ENCODE measurements at regions not wholly inside any gene's neighbourhood (a gene's known extent, or its start where the extent isn't known, plus 50 kb on each side); places are given as distances from the start of the nearest gene placed in this dataset.

DNA sequence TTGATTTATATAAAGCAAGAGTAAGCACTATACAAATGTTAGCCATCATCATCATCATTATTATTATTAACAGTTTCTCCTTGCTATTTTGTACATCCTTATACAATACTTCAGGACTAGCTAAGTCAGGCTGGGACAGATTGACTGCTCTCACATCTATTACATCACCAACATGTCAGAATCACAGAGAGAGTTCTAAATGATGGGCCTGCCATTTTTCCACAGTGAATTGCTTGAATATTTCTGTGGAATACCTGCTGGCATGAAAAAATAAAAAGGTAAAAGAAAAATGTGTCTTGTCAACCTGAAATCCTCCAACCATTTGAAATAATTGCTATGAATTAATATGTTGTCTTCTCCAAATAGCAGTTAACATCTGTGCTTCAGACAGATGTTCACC lies 1311.3 kb downstream of the FAM181B start:
- no peak for DNase-seq (ENCODE audit: low spot score)
- no peaks in the 10 kb centered on the region for H3K36me3 Mint-ChIP-seq (ENCODE audit: low read depth)
- H3K27ac Mint-ChIP-seq: no peak overlapping the region
- no peak overlapping the region for H3K4me3 Mint-ChIP-seq
- H3K9me3 Mint-ChIP-seq: no peaks in the 10 kb centered on the region
- H3K4me1 Mint-ChIP-seq (ENCODE audit: low read depth): no peaks in the 10 kb centered on the region
- H3K27me3 Mint-ChIP-seq (ENCODE audit: low read depth): no peaks in the 10 kb centered on the region

DNA sequence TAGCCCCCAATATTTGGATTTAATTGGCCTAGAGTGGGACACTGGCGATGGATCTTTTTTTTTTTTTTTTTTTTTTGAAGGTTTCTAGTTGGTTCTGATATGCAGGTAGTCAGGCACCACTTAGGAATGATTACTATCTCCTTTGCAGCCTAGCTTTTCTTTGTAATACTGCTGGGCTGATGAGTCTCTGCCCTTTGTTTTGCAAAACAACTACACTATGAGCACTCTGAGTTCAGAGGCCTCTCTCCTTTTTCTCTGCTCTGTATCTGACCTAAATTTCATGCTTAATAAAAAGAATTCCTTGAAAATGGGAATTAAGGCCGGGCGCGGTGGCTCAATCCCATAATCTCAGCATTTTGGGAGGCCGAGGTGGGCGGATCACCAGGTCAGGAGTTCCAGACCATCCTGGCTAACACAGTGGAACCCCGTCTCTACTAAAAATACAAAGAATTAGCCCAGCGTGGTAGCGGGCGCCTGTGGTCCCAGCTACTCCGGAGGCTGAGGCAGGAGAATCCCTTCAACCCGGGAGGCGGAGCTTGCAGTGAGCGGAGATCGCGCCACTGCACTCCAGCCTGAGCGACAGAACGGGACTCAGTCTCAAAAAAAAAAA lies 1312.3 kb downstream of the FAM181B start:
- Mint-ChIP-seq H3K36me3 (ENCODE audit: low read depth) (no peaks in the 10 kb centered on the region), H3K4me1 (ENCODE audit: low read depth) (no peaks in the 10 kb centered on the region), H3K9me3 (no peaks in the 10 kb centered on the region), H3K4me3 (no peak overlapping the region), H3K27ac (no peak overlapping the region), H3K27me3 (ENCODE audit: low read depth) (no peaks in the 10 kb centered on the region)
- DNase-seq (ENCODE audit: low spot score): no peak

DNA sequence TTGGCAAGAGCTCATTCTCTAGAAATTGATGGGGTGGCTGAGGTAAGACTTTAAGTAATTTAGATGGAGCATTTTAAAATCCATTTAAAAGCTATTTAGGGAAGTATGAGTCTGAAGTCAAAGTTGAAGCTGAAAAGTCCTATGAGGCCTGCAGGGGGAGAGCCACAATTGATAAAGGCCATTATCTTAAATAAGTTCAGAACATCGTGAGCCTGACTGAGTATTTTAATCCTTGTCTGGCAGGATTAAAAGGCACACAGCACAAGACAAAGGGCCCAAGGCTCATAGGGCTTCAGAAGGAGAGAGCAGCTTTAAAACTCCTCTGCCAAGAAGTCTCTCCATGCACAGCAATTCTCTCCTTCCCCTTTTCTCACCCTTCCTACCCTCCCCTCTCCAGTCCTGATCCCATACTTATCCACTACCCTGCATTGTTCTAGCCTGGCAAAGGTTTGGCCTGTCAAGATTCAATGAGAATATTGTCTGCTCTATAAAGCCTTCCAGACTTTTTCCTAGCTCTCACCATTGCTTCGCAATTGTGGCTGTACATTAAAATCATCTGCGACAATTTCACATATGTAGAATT lies 1312.9 kb downstream of the FAM181B start:
- Mint-ChIP-seq H3K4me1 (ENCODE audit: low read depth) (no peaks in the 10 kb centered on the region), H3K27ac (no peak overlapping the region), H3K4me3 (no peak overlapping the region), H3K27me3 (ENCODE audit: low read depth) (no peaks in the 10 kb centered on the region), H3K9me3 (no peaks in the 10 kb centered on the region), H3K36me3 (ENCODE audit: low read depth) (no peaks in the 10 kb centered on the region)
- no peak for DNase-seq (ENCODE audit: low spot score)

DNA sequence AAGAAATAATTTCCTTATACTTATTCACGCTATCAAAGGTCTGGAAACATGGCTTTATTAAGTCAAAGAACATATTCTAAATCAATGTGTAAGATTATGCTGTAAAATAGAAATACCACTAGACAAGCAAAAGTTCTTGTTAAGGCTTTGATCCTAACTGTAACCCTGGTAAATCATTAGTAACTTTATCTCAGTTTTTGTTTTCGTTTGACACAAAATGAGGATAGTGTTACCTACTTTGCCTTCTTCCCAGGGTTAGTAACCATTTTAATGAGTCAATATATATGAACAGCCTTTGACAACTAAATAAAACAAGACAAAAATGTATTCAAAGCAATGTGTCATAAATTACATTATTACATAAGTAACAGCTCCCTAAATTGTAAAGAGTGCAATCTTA lies 1336.3 kb downstream of the FAM181B start:
- no peak overlapping the region for H3K27ac Mint-ChIP-seq
- no peak for DNase-seq (ENCODE audit: low spot score)
- no peaks in the 10 kb centered on the region for H3K4me1 Mint-ChIP-seq (ENCODE audit: low read depth)
- no peaks in the 10 kb centered on the region for H3K9me3 Mint-ChIP-seq
- H3K36me3 Mint-ChIP-seq (ENCODE audit: low read depth): no peaks in the 10 kb centered on the region
- no peaks in the 10 kb centered on the region for H3K27me3 Mint-ChIP-seq (ENCODE audit: low read depth)
- H3K4me3 Mint-ChIP-seq: no peak overlapping the region

DNA sequence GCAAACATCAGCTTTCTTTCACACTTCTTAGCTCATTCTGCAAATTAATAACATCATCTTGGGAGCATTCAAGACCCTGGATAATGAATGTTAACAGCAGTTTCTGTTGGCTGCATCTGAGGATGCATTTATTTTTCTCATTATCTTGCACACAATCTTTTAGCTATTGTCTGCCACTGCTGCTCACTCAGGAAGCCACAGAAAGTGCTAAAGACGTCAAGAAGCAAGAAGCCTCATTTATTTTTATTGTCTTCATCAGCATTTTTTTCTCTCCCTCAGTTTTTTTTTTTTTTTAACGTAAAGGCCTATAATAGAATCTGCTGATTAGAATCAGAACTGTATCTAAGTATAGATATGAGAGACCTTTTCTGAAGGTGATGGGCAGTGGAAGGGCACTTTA lies 1339.4 kb downstream of the FAM181B start:
- DNase-seq (ENCODE audit: low spot score): no peak
- Mint-ChIP-seq H3K4me3 (no peak overlapping the region), H3K36me3 (ENCODE audit: low read depth) (no peaks in the 10 kb centered on the region), H3K27ac (no peak overlapping the region), H3K27me3 (ENCODE audit: low read depth) (no peaks in the 10 kb centered on the region), H3K4me1 (ENCODE audit: low read depth) (no peaks in the 10 kb centered on the region), H3K9me3 (no peaks in the 10 kb centered on the region)

DNA sequence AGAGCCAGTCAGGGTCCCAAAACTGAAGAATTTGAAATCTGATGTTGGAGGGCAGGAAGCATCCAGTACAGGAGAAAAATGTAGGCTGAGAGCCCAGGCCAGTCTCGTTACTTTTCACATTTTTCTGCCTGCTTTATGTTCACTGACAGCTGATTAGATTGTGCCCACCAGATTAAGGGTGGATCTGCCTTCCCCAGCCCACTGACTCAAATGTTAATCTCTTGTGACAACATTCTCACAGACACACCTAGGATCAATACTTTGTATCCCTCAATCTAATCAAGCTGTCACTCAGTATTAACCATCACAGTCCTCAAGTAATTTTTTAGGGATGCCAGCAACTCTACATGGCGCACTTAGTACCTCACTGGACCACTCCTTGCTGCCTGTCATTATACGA lies 1345.3 kb downstream of the FAM181B start:
- Mint-ChIP-seq H3K27ac (no peak overlapping the region), H3K4me1 (ENCODE audit: low read depth) (no peaks in the 10 kb centered on the region), H3K27me3 (ENCODE audit: low read depth) (no peaks in the 10 kb centered on the region), H3K4me3 (no peak overlapping the region), H3K9me3 (peaks cover 4% of the 10 kb centered on the region), H3K36me3 (ENCODE audit: low read depth) (no peaks in the 10 kb centered on the region)
- DNase-seq (ENCODE audit: low spot score): no peak

DNA sequence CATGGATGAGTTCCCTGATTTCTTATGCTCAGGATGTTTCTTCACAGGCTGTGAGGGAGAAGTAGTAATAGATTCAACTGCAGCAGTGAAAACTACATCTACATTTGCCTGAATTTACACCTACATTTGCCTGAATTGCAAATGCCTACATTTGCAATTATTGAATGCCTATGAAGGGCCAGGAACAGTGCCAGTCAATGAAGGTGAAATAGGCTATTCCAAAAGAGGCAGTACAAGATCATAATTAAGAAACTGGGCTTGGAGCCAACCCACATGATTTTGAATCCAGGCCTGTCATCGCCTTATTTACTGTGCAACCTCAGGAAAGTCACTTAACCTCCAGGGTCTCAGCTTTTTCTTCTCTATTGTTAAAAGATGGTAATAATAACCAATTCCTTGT lies 1353.3 kb downstream of the FAM181B start:
- Mint-ChIP-seq H3K27ac (no peak overlapping the region), H3K4me1 (ENCODE audit: low read depth) (no peaks in the 10 kb centered on the region), H3K9me3 (peaks cover 4% of the 10 kb centered on the region), H3K4me3 (no peak overlapping the region), H3K36me3 (ENCODE audit: low read depth) (no peaks in the 10 kb centered on the region), H3K27me3 (ENCODE audit: low read depth) (no peaks in the 10 kb centered on the region)
- DNase-seq (ENCODE audit: low spot score): no peak

DNA sequence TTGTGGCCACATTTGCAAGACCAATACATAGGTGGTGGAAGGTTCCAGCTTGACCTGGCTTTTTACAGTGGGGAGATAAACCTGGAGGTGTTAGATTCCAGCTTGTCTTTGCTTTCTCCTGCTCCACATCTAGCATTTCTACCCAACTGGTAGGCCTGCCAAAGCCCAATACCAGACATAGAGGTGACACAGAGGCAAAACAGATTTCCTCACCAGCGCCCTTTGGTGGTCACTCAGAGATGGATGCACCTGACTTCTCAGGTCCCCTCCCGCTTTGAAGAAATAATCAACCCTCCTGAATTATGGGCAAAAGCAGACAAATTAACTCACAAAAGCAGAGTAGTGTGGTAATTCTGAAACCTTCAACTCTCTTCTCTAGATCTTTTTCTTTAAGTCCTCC lies 1356.2 kb downstream of the FAM181B start:
- no peak overlapping the region for H3K4me3 Mint-ChIP-seq
- no peaks in the 10 kb centered on the region for H3K4me1 Mint-ChIP-seq (ENCODE audit: low read depth)
- H3K9me3 Mint-ChIP-seq: peaks cover 22% of the 10 kb centered on the region
- H3K27me3 Mint-ChIP-seq (ENCODE audit: low read depth): no peaks in the 10 kb centered on the region
- H3K36me3 Mint-ChIP-seq (ENCODE audit: low read depth): no peaks in the 10 kb centered on the region
- H3K27ac Mint-ChIP-seq: no peak overlapping the region
- DNase-seq (ENCODE audit: low spot score): no peak

DNA sequence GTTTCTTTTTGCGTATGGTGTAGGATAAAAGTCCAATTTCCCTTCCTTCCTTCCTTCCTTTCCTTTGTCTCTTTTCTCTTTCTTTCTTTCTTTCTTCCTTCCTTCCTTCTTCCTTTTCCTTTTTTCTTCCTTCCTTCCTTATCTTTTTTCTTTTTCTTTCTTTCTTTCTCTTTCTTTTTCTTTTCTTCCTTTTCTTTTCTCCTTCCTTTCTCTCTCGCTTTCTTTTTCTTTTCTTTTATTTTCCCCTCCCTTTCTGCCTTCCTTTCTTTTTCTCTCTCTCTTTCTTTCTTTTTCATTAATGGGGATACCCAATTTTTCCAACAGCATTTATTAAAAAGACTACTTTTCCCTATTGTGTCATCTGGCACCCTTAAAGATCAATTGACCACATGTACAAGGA lies 1359.7 kb downstream of the FAM181B start:
- Mint-ChIP-seq H3K27ac (no peak overlapping the region), H3K27me3 (ENCODE audit: low read depth) (no peaks in the 10 kb centered on the region), H3K4me3 (no peak overlapping the region), H3K4me1 (ENCODE audit: low read depth) (no peaks in the 10 kb centered on the region), H3K36me3 (ENCODE audit: low read depth) (no peaks in the 10 kb centered on the region), H3K9me3 (peaks cover 22% of the 10 kb centered on the region)
- DNase-seq (ENCODE audit: low spot score): no peak

DNA sequence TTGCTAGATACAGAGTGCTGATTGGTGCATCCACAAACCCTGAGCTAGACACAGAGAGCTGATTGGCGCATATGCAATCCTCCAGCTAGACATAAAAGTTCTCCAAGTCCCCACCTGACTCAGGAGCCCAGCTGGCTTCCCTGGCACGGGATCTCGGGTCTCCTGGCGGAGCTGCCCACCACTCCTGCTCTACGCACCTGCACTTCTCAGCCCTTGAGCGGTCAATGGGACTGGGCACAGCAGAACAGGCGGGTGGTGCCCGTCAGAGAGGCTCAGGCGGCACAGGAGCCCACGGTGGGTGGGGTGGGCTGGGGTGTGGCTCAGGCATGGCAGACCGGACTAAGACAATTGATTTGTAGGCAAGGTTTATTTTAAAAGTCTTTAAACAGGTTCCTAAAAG lies 1365.5 kb downstream of the FAM181B start:
- H3K4me1 Mint-ChIP-seq (ENCODE audit: low read depth): no peaks in the 10 kb centered on the region
- DNase-seq (ENCODE audit: low spot score): no peak
- no peaks in the 10 kb centered on the region for H3K36me3 Mint-ChIP-seq (ENCODE audit: low read depth)
- no peak overlapping the region for H3K27ac Mint-ChIP-seq
- H3K4me3 Mint-ChIP-seq: no peak overlapping the region
- H3K9me3 Mint-ChIP-seq: peaks cover 19% of the 10 kb centered on the region
- H3K27me3 Mint-ChIP-seq (ENCODE audit: low read depth): no peaks in the 10 kb centered on the region

DNA sequence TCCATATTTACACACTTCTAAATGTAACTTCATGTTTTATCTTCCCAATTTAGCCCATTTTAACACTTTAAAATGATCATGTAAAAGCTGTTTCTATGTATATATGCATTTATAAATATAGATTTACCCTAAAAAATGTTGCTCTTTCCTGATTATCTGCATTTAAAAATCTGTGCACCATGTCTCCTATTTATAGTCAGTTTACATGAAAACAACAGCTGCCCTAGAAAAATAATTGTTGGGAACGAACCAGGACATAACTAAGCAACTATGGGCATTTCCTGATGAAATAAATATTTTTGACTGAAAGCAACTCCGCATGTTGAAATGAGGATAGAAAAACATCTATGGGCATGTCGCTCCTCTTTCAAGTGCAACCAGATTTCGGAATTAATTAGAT lies 1368.2 kb downstream of the FAM181B start:
- no peak for DNase-seq (ENCODE audit: low spot score)
- no peaks in the 10 kb centered on the region for H3K4me1 Mint-ChIP-seq (ENCODE audit: low read depth)
- H3K36me3 Mint-ChIP-seq (ENCODE audit: low read depth): no peaks in the 10 kb centered on the region
- H3K9me3 Mint-ChIP-seq: peaks cover 18% of the 10 kb centered on the region
- H3K27ac Mint-ChIP-seq: no peak overlapping the region
- H3K4me3 Mint-ChIP-seq: no peak overlapping the region
- H3K27me3 Mint-ChIP-seq (ENCODE audit: low read depth): no peaks in the 10 kb centered on the region

DNA sequence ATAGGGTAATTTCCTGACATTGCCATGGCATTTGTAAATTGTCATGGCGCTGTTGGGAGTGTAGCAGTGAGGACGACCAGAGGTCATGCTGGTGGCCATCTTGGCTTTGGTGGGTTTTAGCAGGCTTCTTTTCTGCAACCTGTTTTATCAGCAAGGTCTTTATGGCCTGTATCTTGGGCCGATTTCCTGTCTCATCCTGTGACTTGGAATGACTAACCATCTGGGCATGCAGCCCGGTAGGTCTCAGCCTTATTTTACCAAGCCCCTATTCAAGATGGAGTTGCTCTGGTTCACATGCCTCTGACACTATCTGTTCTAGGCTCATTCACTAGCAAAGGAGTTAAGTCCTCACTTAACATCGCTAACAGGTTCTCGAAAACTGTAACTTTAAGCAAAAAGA lies 1374.2 kb downstream of the FAM181B start:
- no peaks in the 10 kb centered on the region for H3K27me3 Mint-ChIP-seq (ENCODE audit: low read depth)
- H3K9me3 Mint-ChIP-seq: peaks cover 20% of the 10 kb centered on the region
- DNase-seq (ENCODE audit: low spot score): no peak
- no peak overlapping the region for H3K27ac Mint-ChIP-seq
- no peak overlapping the region for H3K4me3 Mint-ChIP-seq
- no peaks in the 10 kb centered on the region for H3K4me1 Mint-ChIP-seq (ENCODE audit: low read depth)
- no peaks in the 10 kb centered on the region for H3K36me3 Mint-ChIP-seq (ENCODE audit: low read depth)

DNA sequence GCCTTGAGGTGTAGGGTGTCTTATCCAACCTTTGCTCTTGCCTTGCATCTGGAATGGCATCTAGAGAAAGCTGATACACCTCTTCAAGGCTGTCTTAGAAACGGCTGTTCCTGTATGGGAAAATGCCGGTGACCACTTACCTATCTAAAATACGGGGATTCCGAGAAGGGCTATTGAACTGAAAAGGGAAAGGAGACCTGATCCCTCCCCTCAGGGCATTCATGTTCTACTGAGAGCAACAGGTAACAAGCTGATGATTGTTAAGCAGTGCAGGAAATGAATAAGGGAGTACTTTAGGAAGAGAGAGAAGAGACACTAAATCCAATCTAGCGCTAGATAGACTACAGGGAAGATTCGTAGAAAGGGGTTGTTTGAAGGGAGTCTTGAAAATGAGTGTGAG lies 1388.1 kb downstream of the FAM181B start:
- H3K4me1 Mint-ChIP-seq (ENCODE audit: low read depth): no peaks in the 10 kb centered on the region
- DNase-seq (ENCODE audit: low spot score): no peak
- H3K9me3 Mint-ChIP-seq: peaks cover 10% of the 10 kb centered on the region
- H3K36me3 Mint-ChIP-seq (ENCODE audit: low read depth): no peaks in the 10 kb centered on the region
- no peak overlapping the region for H3K4me3 Mint-ChIP-seq
- no peaks in the 10 kb centered on the region for H3K27me3 Mint-ChIP-seq (ENCODE audit: low read depth)
- no peak overlapping the region for H3K27ac Mint-ChIP-seq

DNA sequence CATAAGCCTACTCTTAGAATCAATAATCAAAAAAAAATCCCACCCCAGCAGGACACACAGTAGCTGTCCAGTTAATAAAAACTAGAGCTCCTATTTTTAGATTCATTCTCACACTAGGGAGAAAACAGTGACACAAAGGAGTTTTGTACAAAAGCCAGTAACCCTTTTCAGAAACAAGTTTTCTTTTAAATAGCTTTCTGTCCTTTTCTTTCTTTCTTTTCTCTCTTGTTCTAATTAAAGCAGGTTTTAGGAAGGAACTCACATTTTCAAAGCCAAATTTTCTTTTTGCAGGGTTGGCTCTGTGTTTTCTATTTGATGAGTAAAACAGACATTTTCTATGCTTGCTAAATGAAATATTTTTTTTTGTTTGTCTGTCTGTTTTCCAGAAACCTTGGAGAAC lies 1390.7 kb downstream of the FAM181B start:
- no peaks in the 10 kb centered on the region for H3K36me3 Mint-ChIP-seq (ENCODE audit: low read depth)
- no peaks in the 10 kb centered on the region for H3K27me3 Mint-ChIP-seq (ENCODE audit: low read depth)
- no peak overlapping the region for H3K4me3 Mint-ChIP-seq
- H3K4me1 Mint-ChIP-seq (ENCODE audit: low read depth): no peaks in the 10 kb centered on the region
- no peak for DNase-seq (ENCODE audit: low spot score)
- H3K27ac Mint-ChIP-seq: no peak overlapping the region
- H3K9me3 Mint-ChIP-seq: peaks cover 10% of the 10 kb centered on the region

DNA sequence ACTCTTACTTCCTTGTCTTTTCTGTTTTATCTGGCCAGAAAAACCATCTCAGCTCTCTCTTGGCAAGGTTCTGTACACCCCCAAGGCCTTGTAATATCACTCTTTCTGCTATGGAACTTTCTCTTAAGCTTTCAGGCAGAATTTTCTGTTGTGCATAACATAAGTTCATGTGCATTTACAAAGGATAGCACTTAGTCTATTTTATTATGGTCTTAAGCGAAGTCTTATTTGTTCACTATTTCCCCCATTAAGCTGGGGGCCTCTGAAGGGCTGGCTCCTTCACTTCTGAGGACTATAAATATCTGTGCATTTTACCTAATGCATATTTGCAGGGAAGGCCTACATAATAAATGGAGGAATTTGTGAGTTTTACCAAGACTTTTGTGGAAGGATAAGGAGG lies 1393.4 kb downstream of the FAM181B start:
- no peak overlapping the region for H3K27ac Mint-ChIP-seq
- H3K4me1 Mint-ChIP-seq (ENCODE audit: low read depth): no peaks in the 10 kb centered on the region
- DNase-seq (ENCODE audit: low spot score): no peak
- H3K4me3 Mint-ChIP-seq: no peak overlapping the region
- H3K27me3 Mint-ChIP-seq (ENCODE audit: low read depth): no peaks in the 10 kb centered on the region
- peaks cover 22% of the 10 kb centered on the region for H3K9me3 Mint-ChIP-seq
- H3K36me3 Mint-ChIP-seq (ENCODE audit: low read depth): no peaks in the 10 kb centered on the region

All from T-helper 2 cell treated with Interferon-gamma antibody and Interleukin-4, amounts not matched to agents 5 μg/mL and 100 μg/mL, for 36 hours (primary cell).